ENCODE measurements at regions not wholly inside any gene's neighbourhood (a gene's known extent, or its start where the extent isn't known, plus 50 kb on each side); places are given as distances from the start of the nearest gene placed in this dataset.
"Not testable (repeated sequence)": the region's sequence is repeated elsewhere in the genome, so short reads cannot be mapped to it uniquely, and the experiment has no call there.

GRCh38 chr22:48720662-48721394 lies 1106.8 kb downstream of the BRD1 start:
- no peak for DNase-seq
- peaks cover 2% of the 10 kb centered on the region for H3K9me3 Mint-ChIP-seq
- no peaks in the 10 kb centered on the region for H3K4me1 Mint-ChIP-seq
- ChIA-PET POLR2A (no interaction called here), CTCF (no interaction called here)
- no peak overlapping the region for H3K27ac Mint-ChIP-seq
- H3K36me3 Mint-ChIP-seq (ENCODE audit: low read depth), result no peaks in the 10 kb centered on the region
- H3K27me3 Mint-ChIP-seq, result peaks cover 3% of the 10 kb centered on the region
- no peak overlapping the region for H3K4me3 Mint-ChIP-seq

GRCh38 chr22:48719978-48720661 lies 1107.6 kb downstream of the BRD1 start:
- H3K4me1 Mint-ChIP-seq, result no peaks in the 10 kb centered on the region
- no peak overlapping the region for H3K27ac Mint-ChIP-seq
- peaks cover 3% of the 10 kb centered on the region for H3K9me3 Mint-ChIP-seq
- H3K36me3 Mint-ChIP-seq (ENCODE audit: low read depth), result no peaks in the 10 kb centered on the region
- ChIA-PET POLR2A (no interaction called here), CTCF (no interaction called here)
- H3K4me3 Mint-ChIP-seq, result no peak overlapping the region
- H3K27me3 Mint-ChIP-seq, result peaks cover 3% of the 10 kb centered on the region
- DNase-seq, result no peak

DNA sequence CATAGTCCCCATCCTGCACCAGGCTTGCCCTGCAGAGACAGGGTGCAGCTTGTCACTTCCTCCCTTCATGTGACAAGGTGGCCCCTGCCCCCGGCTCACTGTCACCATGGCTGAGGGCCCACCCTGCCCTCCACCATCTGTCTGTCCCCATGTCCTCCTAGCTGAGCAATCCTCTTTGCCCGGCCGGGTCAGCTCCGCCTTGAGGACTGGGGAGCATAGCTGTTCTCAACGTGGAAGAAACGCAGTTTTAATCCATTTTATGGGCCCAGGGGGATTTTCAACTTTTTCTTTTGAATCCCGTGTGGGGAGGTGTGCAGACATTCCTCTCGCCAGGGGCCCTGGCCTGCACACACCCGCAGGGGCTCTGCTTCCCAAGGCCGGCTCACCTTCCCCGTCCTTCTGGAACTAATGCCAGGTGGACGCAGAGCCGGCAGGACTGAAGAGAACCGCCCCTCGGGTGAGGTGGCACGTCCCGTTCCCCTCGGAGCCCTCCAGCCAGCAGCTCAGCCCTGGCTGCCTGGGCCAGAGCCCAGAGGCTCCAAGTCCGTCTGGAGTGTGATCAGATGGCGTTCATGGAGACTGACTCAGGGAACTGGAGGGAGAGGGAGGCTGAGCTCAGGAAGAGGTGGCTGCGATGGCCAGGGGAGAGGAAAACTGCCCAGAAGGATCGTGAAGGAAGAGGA lies 1108.7 kb downstream of the BRD1 start:
- no peak for DNase-seq
- POLR2A ChIA-PET, result no interaction called here
- no peaks in the 10 kb centered on the region for H3K36me3 Mint-ChIP-seq (ENCODE audit: low read depth)
- CTCF ChIA-PET, result no interaction called here
- H3K9me3 Mint-ChIP-seq, result peaks cover 3% of the 10 kb centered on the region
- no peak overlapping the region for H3K27ac Mint-ChIP-seq
- peaks cover 3% of the 10 kb centered on the region for H3K27me3 Mint-ChIP-seq
- H3K4me3 Mint-ChIP-seq, result no peak overlapping the region
- H3K4me1 Mint-ChIP-seq, result no peaks in the 10 kb centered on the region

- Mint-ChIP-seq H3K27me3 (peaks cover 3% of the 10 kb centered on the region), H3K9me3 (peaks cover 3% of the 10 kb centered on the region), H3K36me3 (ENCODE audit: low read depth) (no peaks in the 10 kb centered on the region), H3K27ac (no peak overlapping the region), H3K4me1 (no peaks in the 10 kb centered on the region), H3K4me3 (no peak overlapping the region)
- ChIA-PET POLR2A (no interaction called here), CTCF (no interaction called here)
- no peak for DNase-seq
Observed at GRCh38 chr22:48717883-48718817, 1109.5 kb downstream of the BRD1 start.

DNA sequence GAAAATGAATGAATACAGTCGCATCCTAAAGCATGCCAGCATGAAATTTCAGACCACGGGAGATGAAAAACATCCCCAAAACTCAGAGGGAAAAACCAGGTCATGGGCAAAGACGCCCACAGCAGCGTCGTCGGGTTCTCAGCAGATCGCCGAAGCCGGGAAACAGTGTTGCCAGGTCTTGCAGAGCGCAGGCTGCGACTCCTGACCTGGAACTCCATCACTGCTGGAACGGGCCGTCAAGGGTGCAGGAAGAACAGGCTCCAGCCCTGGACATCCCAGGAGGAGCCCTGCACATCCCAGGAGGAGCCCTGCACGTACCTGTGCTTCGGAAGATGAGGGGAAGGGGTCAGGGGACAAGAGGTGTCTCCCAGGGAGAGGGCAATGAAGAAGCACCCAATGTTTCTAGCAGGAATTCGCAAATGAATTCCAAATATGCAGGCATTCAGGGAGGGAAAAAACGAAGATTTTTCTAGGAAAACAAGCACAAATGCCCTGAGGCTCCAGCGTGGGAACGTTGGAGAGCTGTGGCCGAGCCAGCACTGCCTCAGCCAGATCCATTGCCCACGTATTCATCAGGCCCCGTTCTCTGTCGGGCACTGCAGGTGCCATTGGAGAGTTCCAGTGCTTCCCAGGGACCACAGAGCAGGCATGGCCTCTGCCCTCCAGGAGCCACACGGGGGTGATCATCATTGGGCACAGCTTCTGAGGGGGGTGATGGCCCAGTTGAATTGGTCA lies 1110.4 kb downstream of the BRD1 start:
- Mint-ChIP-seq H3K4me3 (no peak overlapping the region), H3K9me3 (peaks cover 3% of the 10 kb centered on the region), H3K27ac (no peak overlapping the region), H3K36me3 (ENCODE audit: low read depth) (no peaks in the 10 kb centered on the region), H3K27me3 (peaks cover 2% of the 10 kb centered on the region), H3K4me1 (no peaks in the 10 kb centered on the region)
- CTCF ChIA-PET, result no interaction called here
- POLR2A ChIA-PET, result no interaction called here
- DNase-seq, result no peak

DNA sequence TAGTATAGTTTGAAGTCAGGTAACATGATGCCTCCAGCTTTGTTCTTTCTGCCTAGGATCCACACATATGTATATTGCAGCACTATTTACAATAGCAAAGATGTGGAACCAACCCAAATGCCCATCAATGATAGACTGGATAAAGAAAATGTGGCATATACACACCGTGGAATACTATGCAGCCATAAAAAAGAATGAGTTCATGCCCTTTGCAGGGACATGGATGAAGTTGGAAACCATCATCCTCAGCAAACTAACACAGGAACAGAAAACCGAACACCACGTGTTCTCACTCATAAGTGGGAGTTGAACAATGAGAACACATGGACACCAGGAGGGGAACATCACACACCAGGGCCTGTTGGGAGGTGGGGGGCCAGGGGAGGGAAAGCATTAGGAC lies 1111.5 kb downstream of the BRD1 start:
- H3K27ac Mint-ChIP-seq; H3K4me3 Mint-ChIP-seq; H3K27me3 Mint-ChIP-seq; H3K36me3 Mint-ChIP-seq (ENCODE audit: low read depth); H3K9me3 Mint-ChIP-seq; H3K4me1 Mint-ChIP-seq; DNase-seq; CTCF ChIA-PET; POLR2A ChIA-PET: not testable (repeated sequence)

GRCh38 chr22:48715511-48715910 lies 1112.2 kb downstream of the BRD1 start:
- ChIA-PET CTCF (no interaction called here), POLR2A (no interaction called here)
- Mint-ChIP-seq H3K27me3 (no peaks in the 10 kb centered on the region), H3K27ac (no peak overlapping the region), H3K4me1 (no peaks in the 10 kb centered on the region), H3K36me3 (ENCODE audit: low read depth) (no peaks in the 10 kb centered on the region), H3K4me3 (no peak overlapping the region), H3K9me3 (peaks cover 3% of the 10 kb centered on the region)
- DNase-seq, result no peak

GRCh38 chr22:48714231-48714630 lies 1113.4 kb downstream of the BRD1 start:
- CTCF ChIA-PET, result no interaction called here
- POLR2A ChIA-PET, result no interaction called here
- no peak overlapping the region for H3K27ac Mint-ChIP-seq
- no peak overlapping the region for H3K4me3 Mint-ChIP-seq
- H3K27me3 Mint-ChIP-seq, result no peaks in the 10 kb centered on the region
- no peaks in the 10 kb centered on the region for H3K36me3 Mint-ChIP-seq (ENCODE audit: low read depth)
- DNase-seq, result no peak
- no peaks in the 10 kb centered on the region for H3K4me1 Mint-ChIP-seq
- H3K9me3 Mint-ChIP-seq, result peaks cover 3% of the 10 kb centered on the region

GRCh38 chr22:48713272-48714205 lies 1114.1 kb downstream of the BRD1 start:
- ChIA-PET POLR2A (no interaction called here), CTCF (no interaction called here)
- no peak for DNase-seq
- H3K4me3 Mint-ChIP-seq, result no peak overlapping the region
- H3K9me3 Mint-ChIP-seq, result peaks cover 3% of the 10 kb centered on the region
- no peaks in the 10 kb centered on the region for H3K27me3 Mint-ChIP-seq
- no peaks in the 10 kb centered on the region for H3K4me1 Mint-ChIP-seq
- no peak overlapping the region for H3K27ac Mint-ChIP-seq
- H3K36me3 Mint-ChIP-seq (ENCODE audit: low read depth), result no peaks in the 10 kb centered on the region

GRCh38 chr22:48712558-48713271 lies 1115.0 kb downstream of the BRD1 start:
- Mint-ChIP-seq H3K27ac (no peak overlapping the region), H3K4me3 (no peak overlapping the region), H3K27me3 (no peaks in the 10 kb centered on the region), H3K36me3 (ENCODE audit: low read depth) (no peaks in the 10 kb centered on the region), H3K9me3 (peaks cover 3% of the 10 kb centered on the region), H3K4me1 (no peaks in the 10 kb centered on the region)
- DNase-seq, result no peak
- CTCF ChIA-PET, result no interaction called here
- POLR2A ChIA-PET, result no interaction called here

GRCh38 chr22:48711669-48712068 lies 1116.0 kb downstream of the BRD1 start:
- no peak overlapping the region for H3K27ac Mint-ChIP-seq
- H3K36me3 Mint-ChIP-seq (ENCODE audit: low read depth), result no peaks in the 10 kb centered on the region
- no peaks in the 10 kb centered on the region for H3K4me1 Mint-ChIP-seq
- POLR2A ChIA-PET, result no interaction called here
- peaks cover 3% of the 10 kb centered on the region for H3K9me3 Mint-ChIP-seq
- CTCF ChIA-PET, result no interaction called here
- DNase-seq, result no peak
- H3K4me3 Mint-ChIP-seq, result no peak overlapping the region
- H3K27me3 Mint-ChIP-seq, result no peaks in the 10 kb centered on the region

All from activated CD4-positive, alpha-beta T cell treated with anti-CD3 and anti-CD28 coated beads, Interleukin-2, amount 10 ng/mL, durations not matched to agents 7 days and 5 days (primary cell).